HUES6 (cell line): ENCODE measurements at regions not wholly inside any gene's neighbourhood (a gene's known extent, or its start where the extent isn't known, plus 50 kb on each side); places are given as distances from the start of the nearest gene placed in this dataset.

ENCODE experiments used
- H3K27ac ChIP-seq: 2 replicates; pipeline ENCODE4 v1.7.0; 2013; ENCODE audit warnings: low read depth, mild to moderate bottlenecking, low read length, inconsistent platforms
- H3K27me3 ChIP-seq: 2 replicates; pipeline ENCODE4 v1.6.1; 2013; ENCODE audit warnings: low read length; ENCODE audit not compliant: control insufficient read depth, insufficient read depth
- H3K36me3 ChIP-seq: 2 replicates; pipeline ENCODE4 v1.6.1; 2013; ENCODE audit warnings: low read length; ENCODE audit not compliant: control insufficient read depth, insufficient read depth
- H3K4me1 ChIP-seq: 2 replicates; pipeline ENCODE4 v1.6.1; 2013; ENCODE audit warnings: low read length; ENCODE audit not compliant: control insufficient read depth, insufficient read depth
- H3K4me3 ChIP-seq: 2 replicates; pipeline ENCODE4 v1.5.1; 2013; ENCODE audit warnings: low read depth, low read length
- H3K9ac ChIP-seq: one replicate; pipeline ENCODE4 v1.6.1; 2013; ENCODE audit warnings: mild to moderate bottlenecking, low read length
- H3K9me3 ChIP-seq: 2 replicates; pipeline ENCODE4 v1.6.1; 2013; ENCODE audit warnings: low read depth, low read length; ENCODE audit not compliant: control insufficient read depth, insufficient read depth

DNA sequence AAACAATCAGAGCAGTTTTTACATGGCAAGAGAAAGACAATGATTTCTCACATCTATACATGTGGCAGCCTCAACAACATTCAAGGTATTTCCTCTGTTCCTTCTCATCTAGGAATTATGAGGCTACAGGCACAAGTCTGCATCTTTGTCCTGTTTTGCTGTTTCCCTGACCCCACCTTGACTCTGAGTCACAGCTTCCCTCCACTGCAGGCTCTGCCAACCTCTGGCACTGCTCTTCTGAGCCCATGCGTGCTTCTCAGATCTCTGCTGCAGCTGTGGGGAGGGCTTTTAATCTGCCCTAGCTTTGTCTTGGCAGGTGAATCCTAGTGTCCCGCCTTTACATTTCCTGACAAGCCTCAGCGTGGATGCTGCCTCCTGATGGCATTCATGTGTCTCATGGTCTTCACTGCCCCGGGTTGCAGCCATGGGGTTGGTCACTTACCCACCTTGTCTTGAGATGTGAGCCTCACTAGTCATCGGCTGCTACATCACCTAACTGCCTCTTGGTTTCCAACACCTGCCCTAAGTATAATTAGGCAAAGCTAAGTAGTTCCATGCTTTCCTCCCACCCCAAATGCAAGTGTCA, 578.5 kb downstream of the TBC1D22A start:
- H3K4me3 ChIP-seq, result no peak overlapping the region
- H3K9me3 ChIP-seq, result peaks cover 72% of the 10 kb centered on the region; the same call in 1 of the 2 replicates
- no peaks in the 10 kb centered on the region for H3K36me3 ChIP-seq
- H3K27me3 ChIP-seq, result peaks cover 4% of the 10 kb centered on the region; the same call in 1 of the 2 replicates
- H3K9ac ChIP-seq, result no peak overlapping the region
- no peaks in the 10 kb centered on the region; the same call in 1 of the 2 replicates for H3K4me1 ChIP-seq
- H3K27ac ChIP-seq, result no peak overlapping the region

- H3K9me3 ChIP-seq, result peaks cover 78% of the 10 kb centered on the region
- no peak overlapping the region for H3K4me3 ChIP-seq
- no peak overlapping the region for H3K9ac ChIP-seq
- H3K4me1 ChIP-seq, result no peaks in the 10 kb centered on the region; the same call in 1 of the 2 replicates
- H3K36me3 ChIP-seq, result no peaks in the 10 kb centered on the region
- peaks cover 4% of the 10 kb centered on the region; the same call in 1 of the 2 replicates for H3K27me3 ChIP-seq
- H3K27ac ChIP-seq, result no peak overlapping the region
These were observed 574.7 kb downstream of the TBC1D22A start for GRCh38 chr22:47337161-47337621.

DNA sequence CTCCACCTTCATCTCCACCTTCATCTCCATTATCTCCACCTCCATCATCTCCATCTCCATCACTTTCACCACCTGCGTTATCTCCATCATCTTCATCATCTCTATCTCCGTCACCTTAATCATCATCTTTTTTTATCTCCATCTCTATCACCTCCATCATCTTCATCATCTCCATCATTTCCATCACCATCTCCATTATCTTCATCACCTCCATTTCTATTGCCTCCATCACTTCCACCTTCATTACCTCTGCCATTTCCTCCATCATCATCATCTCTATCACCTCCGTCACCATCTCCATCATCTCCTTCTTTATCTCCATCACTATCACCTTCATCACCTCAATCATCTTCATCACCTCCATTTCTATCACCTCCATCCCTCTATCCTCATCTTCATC, 573.5 kb downstream of the TBC1D22A start:
- Histone ChIP-seq H3K4me3 (no peak overlapping the region), H3K9ac (no peak overlapping the region), H3K9me3 (peaks cover 76% of the 10 kb centered on the region), H3K27me3 (no peaks in the 10 kb centered on the region; the same call in 1 of the 2 replicates), H3K36me3 (no peaks in the 10 kb centered on the region), H3K4me1 (no peaks in the 10 kb centered on the region; the same call in 1 of the 2 replicates), H3K27ac (no peak overlapping the region)

DNA sequence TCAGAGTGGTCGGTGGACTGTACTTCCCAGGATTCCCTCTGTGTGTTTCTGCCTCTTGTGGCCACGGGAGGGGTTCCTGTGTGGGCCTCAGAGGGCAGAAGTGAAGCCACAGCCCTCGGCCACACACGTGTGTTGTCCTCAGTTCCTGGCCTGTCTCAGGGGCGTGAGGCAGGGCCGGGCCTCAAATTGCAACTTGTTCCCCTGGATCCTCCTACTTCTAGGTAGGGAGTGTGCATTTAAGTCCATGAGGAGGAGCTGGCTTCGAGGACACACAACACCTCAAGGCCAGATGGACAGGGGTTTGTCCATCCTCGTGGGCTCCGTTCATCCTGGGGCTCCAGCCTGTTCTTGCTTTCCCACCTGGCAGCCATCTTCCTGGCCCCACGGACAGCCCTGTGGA, 573.0 kb downstream of the TBC1D22A start:
- no peak overlapping the region for H3K9ac ChIP-seq
- no peak overlapping the region for H3K27ac ChIP-seq
- H3K9me3 ChIP-seq, result peaks cover 74% of the 10 kb centered on the region
- no peaks in the 10 kb centered on the region; the same call in 1 of the 2 replicates for H3K4me1 ChIP-seq
- no peaks in the 10 kb centered on the region for H3K36me3 ChIP-seq
- no peaks in the 10 kb centered on the region for H3K27me3 ChIP-seq
- H3K4me3 ChIP-seq, result no peak overlapping the region

DNA sequence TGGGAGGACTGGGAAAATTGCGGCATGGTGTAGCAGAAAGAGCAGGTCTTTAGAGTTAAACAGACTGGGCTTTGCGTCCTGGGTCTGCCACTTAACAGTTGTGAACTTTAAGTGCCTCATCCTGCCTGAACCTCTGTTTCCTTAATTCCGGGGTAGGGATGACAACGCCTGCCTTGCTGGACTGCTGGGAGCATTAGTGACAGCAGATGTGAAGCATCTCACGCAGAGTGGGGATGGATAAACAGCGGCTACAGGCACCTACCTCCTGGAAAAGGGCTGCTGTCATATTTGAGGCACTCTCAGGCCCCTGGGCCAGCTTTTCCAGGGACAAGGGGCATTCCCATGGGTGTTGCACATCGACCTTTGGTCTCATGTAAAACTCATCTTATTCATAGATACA, 572.2 kb downstream of the TBC1D22A start:
- no peaks in the 10 kb centered on the region for H3K36me3 ChIP-seq
- H3K27me3 ChIP-seq, result no peaks in the 10 kb centered on the region; the same call in 1 of the 2 replicates
- H3K9ac ChIP-seq, result no peak overlapping the region
- H3K9me3 ChIP-seq, result peaks cover 78% of the 10 kb centered on the region
- H3K4me1 ChIP-seq, result no peaks in the 10 kb centered on the region; the same call in 1 of the 2 replicates
- no peak overlapping the region for H3K27ac ChIP-seq
- H3K4me3 ChIP-seq, result no peak overlapping the region

- Histone ChIP-seq H3K27ac (no peak overlapping the region), H3K4me3 (no peak overlapping the region), H3K36me3 (no peaks in the 10 kb centered on the region), H3K9ac (no peak overlapping the region), H3K27me3 (no peaks in the 10 kb centered on the region; the same call in 1 of the 2 replicates), H3K9me3 (peaks cover 81% of the 10 kb centered on the region), H3K4me1 (peaks cover 2% of the 10 kb centered on the region; the same call in 1 of the 2 replicates)
These were observed 571.2 kb downstream of the TBC1D22A start for GRCh38 chr22:47333625-47334024.

- H3K36me3 ChIP-seq, result no peaks in the 10 kb centered on the region
- no peaks in the 10 kb centered on the region; the same call in 1 of the 2 replicates for H3K27me3 ChIP-seq
- no peak overlapping the region for H3K27ac ChIP-seq
- H3K4me3 ChIP-seq, result no peak overlapping the region
- H3K9ac ChIP-seq, result no peak overlapping the region
- peaks cover 3% of the 10 kb centered on the region; the same call in 1 of the 2 replicates for H3K4me1 ChIP-seq
- H3K9me3 ChIP-seq, result peaks cover 89% of the 10 kb centered on the region
These were observed 570.0 kb downstream of the TBC1D22A start for GRCh38 chr22:47332246-47332980.

GRCh38 chr22:47331750-47332149, 569.3 kb downstream of the TBC1D22A start:
- no peaks in the 10 kb centered on the region; the same call in 1 of the 2 replicates for H3K27me3 ChIP-seq
- H3K27ac ChIP-seq, result no peak overlapping the region
- peaks cover 3% of the 10 kb centered on the region; the same call in 1 of the 2 replicates for H3K4me1 ChIP-seq
- H3K9me3 ChIP-seq, result peaks cover 89% of the 10 kb centered on the region
- H3K36me3 ChIP-seq, result no peaks in the 10 kb centered on the region
- no peak overlapping the region for H3K4me3 ChIP-seq
- H3K9ac ChIP-seq, result no peak overlapping the region

DNA sequence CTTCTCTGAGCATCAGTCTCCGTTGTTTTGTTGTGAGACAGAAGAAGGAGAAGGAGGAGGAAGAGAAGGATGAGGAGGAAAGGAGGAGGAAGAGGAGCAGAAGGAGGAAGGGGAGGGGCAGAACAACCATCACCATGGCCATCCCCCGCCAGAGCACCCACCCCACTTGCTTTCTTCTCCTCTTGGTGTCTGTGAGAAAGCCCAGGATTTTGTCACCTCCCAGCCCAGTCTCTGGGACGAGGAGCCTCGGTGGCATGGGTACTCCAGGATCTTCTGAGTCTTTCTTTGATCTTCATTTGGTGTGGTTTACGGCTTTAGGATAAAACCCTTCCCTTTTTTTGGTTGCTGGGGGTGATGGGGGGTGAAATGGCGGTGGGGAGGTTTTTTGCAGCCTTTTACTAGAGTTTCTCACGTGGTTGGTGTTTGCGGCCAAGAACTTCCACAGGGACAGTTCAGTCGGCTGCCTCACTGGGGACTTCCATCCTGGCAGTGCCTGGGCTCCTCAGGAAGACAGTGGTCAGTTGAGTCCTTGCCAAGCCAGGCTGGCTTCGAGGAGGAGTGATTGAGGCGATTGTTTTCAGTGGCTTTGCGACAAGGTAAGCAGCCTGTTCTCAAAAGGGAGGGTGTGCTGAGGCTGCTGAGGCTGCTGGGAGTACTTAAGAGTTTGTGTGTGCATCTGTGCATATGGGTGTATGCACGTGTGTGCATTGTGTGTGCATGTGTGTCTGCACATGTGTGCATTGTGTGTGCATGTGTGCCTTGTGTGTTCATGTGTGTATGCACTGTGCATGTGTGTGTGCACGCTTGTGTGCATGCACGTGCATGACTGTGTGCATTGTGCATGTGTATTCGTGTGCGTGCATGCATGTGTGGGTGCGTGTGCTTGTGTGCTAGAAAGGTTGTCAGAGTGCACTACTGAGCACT, 567.5 kb downstream of the TBC1D22A start:
- Histone ChIP-seq H3K9ac (no peak overlapping the region), H3K9me3 (peaks cover 82% of the 10 kb centered on the region), H3K27me3 (no peaks in the 10 kb centered on the region; the same call in 1 of the 2 replicates), H3K4me1 (peaks cover 3% of the 10 kb centered on the region; the same call in 1 of the 2 replicates), H3K27ac (no peak overlapping the region), H3K36me3 (no peaks in the 10 kb centered on the region), H3K4me3 (no peak overlapping the region)

GRCh38 chr22:47328550-47329243, 566.2 kb downstream of the TBC1D22A start:
- no peaks in the 10 kb centered on the region for H3K36me3 ChIP-seq
- peaks cover 3% of the 10 kb centered on the region; the same call in 1 of the 2 replicates for H3K4me1 ChIP-seq
- no peak overlapping the region for H3K27ac ChIP-seq
- H3K4me3 ChIP-seq, result no peak overlapping the region
- H3K9me3 ChIP-seq, result peaks cover 78% of the 10 kb centered on the region
- no peak overlapping the region for H3K9ac ChIP-seq
- H3K27me3 ChIP-seq, result no peaks in the 10 kb centered on the region; the same call in 1 of the 2 replicates
